22Rv1 (cell line): ENCODE measurements at regions not wholly inside any gene's neighbourhood (a gene's known extent, or its start where the extent isn't known, plus 50 kb on each side); places are given as distances from the start of the nearest gene placed in this dataset.

Experiments used
- ZFX ChIP-seq: fragments of 450-650 bp; IDR thresholded peaks from 2 replicates; pipeline ENCODE4 v1.6.1; 2017; ENCODE audit warnings: antibody characterized with exemption, borderline replicate concordance
- TF ChIP-seq, protein P1 (sequence below): fragments of 450-650 bp; IDR thresholded peaks from 2 replicates; pipeline ENCODE4 v1.5.1; 2017; ENCODE audit warnings: mild to moderate bottlenecking

DNA sequence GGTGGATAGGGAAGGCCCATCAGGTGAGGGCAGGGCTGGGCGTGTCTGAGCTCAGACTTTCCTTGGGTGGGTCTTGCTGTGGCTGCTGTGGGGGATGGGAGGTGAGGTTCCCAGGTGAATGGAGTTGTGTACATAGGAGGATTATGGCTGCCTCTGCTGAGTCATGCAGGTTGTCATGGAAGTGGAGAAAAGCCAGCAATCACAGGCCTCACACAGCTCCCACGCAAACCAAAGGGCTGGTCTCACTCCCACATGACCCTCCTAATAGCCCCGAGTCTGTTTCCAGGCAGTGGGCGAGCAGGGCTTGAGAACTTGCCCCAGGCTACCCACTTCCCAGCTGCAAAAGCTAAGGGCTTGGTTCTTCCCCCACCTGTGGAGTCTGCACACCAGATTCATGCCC lies 149.5 kb downstream of the IPO8 start:
- TF ChIP-seq, protein P1, sequence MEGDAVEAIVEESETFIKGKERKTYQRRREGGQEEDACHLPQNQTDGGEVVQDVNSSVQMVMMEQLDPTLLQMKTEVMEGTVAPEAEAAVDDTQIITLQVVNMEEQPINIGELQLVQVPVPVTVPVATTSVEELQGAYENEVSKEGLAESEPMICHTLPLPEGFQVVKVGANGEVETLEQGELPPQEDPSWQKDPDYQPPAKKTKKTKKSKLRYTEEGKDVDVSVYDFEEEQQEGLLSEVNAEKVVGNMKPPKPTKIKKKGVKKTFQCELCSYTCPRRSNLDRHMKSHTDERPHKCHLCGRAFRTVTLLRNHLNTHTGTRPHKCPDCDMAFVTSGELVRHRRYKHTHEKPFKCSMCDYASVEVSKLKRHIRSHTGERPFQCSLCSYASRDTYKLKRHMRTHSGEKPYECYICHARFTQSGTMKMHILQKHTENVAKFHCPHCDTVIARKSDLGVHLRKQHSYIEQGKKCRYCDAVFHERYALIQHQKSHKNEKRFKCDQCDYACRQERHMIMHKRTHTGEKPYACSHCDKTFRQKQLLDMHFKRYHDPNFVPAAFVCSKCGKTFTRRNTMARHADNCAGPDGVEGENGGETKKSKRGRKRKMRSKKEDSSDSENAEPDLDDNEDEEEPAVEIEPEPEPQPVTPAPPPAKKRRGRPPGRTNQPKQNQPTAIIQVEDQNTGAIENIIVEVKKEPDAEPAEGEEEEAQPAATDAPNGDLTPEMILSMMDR = no peak
- TF ChIP-seq ZFX = no peak
